RPMI8226 (cell line): ENCODE measurements at regions not wholly inside any gene's neighbourhood (a gene's known extent, or its start where the extent isn't known, plus 50 kb on each side); places are given as distances from the start of the nearest gene placed in this dataset.

Source experiments
- DNase-seq: peaks from one replicate; pipeline ENCODE4 v3.0.0-alpha.2; 2015

DNA sequence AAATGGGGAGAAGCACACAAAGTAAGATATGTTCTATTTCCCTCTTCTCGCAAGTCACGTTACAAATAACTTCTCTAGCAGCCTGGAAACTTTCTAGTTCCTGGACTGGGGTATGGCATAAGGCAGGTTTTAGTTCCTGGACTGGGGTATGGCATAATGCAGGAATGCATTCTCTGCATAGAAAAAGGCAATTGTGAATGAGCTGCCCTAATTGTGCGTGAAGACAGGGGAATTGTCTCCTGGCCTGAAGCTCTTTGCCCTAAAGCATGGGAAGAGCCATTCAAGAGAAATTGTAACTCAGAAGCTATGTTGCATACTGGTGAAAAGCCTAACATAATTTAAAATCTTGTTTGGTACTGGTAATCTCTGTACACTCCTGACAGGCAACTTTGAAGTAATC, 54.3 kb upstream of the CBLB start:
- no peak for DNase-seq

DNA sequence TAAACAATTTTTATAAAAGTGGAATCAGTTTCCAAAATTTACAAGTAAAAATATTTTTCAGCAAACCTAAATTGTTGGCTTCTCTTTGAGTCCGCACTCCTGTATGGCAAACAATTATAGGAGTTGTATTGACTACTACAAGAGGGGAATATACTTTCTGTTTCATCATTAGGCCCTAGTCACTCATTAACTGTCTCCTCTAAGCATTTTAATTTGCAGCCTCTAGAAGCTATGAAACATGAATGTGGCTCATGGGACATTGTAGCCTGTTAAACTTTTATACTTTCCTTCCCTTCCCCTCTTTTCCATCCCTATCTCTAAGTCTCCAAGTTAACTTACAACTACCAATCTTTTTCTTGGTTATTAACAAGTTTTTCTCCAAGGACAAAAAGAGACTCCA, 58.9 kb upstream of the CBLB start:
- no peak for DNase-seq

DNA sequence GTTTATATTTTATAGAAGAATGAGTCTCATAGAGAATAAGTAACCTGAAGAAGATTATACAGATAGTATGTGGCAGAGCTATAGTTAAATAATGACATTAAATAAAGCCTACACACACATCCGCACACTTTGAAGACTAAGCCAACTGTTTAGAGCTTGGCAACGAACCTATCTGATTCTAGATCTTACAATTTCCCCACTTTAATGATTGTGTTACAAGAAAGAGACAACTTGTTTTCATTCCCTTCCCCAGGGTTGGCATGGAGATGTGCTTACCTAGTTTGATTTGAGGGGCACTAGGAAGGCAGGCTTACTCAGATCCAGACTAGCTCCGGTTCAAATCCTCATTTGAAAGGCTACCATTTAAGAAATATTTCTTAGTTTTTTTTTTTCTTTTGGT, 61.9 kb upstream of the CBLB start:
- DNase-seq, result no peak

DNA sequence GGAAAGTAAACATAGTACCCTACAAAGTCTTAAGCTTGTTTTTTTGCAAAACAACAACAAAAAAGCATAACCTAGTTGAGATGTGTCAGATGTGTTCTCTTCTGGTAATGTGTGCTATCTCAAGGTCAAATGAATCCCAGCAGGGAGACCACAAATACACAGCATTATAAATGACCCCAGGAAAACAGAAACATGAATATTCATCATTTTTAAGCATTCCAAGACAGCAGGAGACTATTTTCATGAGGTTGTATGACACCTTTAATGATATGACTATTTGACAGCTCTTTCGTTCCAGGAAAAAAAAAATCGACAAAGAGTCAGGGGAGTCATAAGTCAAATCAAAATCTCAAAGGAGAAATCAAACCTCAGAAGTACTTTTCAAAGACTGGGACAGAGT, 62.7 kb upstream of the CBLB start:
- DNase-seq, result no peak

DNA sequence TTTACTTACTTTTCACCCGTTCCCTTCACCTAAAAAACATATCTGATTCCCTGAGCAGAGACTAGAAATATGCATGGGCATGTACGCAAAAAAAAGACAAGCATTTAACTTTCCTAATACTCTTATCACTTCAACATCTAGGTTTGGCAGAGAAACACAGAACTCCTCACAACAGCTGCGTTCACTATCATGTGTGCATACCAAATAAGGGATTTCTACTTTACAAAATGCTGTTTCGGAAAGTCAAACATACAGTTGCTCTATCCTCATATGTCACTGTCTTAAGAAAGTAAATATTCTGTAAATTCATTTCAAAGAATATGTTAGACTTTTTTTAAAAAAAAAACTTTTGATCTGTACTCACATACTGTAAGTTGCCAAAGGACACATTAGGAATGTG, 65.1 kb upstream of the CBLB start:
- no peak for DNase-seq

DNA sequence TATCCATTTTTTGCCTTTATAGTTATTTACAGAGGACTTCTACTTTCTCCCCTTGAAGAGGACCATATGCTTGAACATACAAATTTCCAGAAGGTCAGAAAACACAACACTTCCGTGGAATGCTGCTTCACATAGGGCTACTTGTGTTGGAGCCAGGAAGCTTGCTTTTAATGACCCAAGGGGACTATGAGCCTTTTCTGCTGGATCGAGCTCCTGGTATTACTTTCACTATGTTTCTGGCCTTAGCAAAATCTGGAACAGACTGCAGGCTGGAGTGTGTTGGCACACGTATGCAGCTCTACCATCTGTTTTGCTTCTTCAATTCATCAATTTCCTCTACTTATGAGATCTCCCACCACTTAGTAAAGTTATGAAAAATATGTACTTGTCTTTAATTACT, 69.3 kb upstream of the CBLB start:
- DNase-seq, result no peak

DNA sequence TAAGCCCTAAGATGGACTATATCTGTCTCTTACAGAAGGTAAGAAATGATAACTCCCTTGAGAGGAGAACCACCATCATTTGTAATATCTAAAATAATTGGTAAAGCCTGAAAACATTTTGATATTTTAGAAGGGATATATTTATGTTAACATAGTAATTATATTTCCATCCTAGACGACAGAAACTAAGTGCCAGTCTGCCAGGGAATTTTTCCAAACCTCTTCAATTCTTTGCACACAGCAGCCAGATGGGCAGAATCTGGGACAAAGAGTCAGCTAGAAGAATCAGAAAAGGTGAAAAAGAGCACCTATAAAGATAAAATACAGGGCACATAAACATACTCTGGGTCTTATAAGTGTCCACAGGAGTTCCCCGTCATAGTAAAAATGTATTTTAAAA, 70.0 kb upstream of the CBLB start:
- DNase-seq, result no peak

DNA sequence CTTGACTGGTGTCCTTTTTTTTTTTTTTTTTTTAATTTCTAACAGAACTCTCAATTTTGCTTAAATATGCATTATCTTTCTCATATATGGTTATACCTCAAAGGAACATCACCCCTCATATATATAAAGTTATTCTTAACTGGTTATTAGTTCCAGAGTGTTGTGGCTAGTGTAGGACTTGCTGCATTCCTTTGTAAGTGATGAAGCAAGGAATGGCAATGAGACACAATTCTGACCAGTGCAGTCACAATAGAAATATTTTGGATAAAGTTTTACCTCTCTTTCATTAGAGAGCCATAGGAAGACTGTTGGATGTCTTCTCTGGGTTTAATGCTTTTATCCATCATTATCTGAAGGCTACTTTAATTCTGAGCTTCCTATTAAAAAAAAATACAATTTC, 75.5 kb upstream of the CBLB start:
- DNase-seq, result no peak

DNA sequence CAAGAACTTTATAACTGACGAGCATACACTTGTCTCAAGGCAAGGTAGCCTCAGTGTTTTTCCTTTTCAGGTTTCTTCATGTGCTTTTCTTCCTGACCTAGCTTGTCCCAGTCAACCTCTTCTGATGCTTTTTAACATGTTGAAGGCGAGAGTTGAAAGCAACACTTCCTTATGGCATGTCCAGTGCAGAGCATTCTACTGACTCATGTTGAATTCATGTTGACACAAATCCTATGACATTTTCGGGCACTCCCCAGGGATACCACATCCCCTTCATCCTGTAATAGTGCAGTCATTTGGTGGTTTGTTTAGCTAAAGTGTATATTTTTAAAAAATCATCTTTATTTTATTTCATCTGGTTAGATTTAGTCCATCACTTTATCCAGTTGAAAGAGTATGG, 75.9 kb upstream of the CBLB start:
- DNase-seq, result no peak

DNA sequence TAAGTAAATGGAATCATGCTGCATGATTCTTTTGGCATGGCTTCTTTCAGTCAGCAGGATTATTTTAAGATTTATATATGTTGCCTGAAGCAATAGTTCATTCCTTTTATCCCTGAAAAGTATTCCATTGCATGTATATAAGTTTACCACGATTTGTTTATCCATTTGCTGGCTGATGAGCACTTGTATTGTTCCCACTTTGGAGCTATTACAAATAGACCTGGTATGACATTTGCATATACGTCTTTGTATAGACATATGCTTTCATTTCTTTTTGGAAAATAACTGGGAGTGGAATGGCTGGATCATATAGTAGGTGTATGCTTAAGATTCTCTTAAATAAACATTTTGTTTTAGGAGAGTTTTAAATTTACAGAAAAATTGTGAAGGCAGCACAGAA, 79.3 kb upstream of the CBLB start:
- no peak for DNase-seq

DNA sequence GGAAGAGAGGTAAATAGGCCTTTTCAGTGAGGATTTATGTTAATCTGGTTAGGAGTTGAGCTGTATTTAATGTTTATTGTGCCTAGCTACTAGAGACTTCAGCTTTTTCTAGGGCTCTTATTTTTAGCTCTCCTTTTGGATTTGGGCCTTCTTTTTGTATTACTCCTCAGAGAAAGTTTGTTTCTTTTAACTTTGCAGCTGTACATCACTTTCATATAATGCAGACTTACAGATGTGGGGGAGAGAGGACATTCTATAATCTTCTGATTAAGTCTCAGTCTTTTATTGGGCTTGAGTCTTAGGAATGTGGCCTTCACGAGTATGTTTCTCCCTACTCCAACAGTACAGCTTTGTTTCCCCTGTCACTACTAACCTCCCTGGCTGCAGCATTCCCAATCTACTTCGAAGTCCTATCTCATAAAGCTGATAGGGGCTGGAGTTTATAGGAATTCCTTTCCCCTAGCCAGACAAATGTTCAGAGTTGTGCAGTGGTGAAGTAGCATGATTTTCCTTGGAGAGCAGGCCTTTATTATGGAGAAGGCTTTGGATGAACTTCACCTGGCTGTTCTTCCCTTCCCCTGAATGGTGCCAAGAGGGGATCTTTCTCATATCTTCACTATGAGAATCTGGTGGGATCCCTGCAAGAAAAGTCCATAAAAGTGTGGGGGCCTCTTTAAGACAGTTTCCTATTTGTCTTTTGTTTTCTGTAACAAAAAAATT, 82.2 kb upstream of the CBLB start:
- DNase-seq, result no peak

DNA sequence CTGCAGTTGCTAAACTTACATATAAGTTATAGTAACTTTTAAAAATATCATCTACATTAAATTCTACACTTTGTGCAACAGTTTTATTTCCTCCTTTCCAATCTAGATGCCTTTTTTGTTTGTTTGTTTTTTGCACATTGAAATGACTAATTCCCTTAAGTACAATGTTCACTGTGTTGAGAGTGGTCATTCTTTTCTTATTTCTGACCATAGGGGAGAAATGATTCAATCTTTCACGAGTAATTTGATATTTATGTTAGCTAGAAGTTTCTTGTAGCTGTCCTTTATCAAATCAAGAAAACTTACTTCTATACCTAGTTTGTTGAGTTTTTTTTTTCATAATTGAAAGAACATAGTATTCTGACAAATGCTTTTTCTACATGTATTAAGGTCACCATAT, 85.0 kb upstream of the CBLB start:
- no peak for DNase-seq

DNA sequence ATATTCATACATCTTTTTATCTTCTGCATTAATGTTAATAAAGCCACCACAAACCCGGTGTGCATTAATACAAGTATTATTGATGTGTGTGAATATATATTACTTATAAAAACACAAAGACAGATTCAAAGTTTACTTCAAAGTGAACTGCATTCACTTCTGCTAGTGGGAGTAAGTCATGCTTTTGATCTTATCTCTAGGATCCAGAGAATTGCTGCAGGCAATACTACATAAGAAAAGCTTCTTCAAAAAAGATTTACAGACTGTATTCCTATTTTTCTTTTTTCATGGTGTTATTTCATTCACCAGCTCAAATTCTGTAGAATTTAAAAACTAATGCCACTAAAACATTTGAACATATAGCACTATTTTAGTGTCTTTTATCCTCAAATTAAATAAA, 87.5 kb upstream of the CBLB start:
- no peak for DNase-seq

DNA sequence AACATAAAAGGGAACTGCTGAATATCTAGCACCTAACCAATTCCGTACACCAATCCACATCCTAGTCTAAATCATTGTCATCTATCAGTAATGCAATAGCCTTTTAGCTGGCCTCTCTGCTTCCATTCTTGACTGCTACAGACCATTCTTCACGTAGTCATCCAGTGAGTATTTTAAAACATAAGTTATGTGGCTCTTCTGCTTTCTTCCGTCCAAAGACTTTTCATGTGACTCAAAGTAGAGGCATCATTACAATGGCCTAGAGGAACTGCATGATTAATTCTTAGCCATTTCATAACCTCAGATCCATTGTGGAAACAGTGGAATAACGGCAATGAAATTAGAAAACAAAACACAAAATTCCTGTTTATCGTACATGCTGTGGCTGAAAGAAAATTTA, 88.9 kb upstream of the CBLB start:
- no peak for DNase-seq

DNA sequence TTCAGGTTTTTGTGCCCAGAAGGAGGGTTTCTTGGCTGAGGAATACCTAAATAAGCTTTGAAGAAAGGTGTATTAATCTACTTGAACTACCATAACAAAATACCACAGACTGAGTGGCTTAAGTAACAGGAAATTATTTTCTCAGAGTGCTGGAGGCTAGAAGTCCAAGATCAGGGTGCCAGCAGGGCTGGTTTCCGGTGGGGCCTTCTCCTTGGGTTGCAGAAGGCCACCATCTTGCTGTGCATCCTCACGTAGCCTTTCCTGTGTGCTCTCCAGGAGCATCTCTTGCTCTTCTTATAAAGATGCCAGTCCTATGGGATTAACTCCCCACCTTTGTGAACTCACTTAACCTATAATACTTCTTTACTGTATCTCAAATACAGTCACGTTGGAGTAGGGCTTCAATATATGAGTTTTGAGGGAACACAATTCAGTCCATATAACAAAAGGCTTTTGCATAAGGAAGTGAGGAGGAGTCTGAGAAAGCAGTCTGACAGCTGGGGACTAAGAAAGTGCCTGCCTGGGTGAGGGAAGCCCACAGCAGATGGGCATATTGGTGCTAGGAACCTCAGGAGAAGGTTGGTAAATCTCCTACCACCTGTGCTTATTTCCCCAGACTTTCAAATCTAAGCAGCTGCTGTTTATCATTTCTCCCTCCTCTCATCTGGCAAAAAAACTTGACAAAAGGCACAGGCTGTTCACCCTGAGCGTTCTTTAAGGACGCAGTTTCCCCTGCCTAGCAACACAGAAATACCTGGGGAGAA, 89.6 kb upstream of the CBLB start:
- no peak for DNase-seq

DNA sequence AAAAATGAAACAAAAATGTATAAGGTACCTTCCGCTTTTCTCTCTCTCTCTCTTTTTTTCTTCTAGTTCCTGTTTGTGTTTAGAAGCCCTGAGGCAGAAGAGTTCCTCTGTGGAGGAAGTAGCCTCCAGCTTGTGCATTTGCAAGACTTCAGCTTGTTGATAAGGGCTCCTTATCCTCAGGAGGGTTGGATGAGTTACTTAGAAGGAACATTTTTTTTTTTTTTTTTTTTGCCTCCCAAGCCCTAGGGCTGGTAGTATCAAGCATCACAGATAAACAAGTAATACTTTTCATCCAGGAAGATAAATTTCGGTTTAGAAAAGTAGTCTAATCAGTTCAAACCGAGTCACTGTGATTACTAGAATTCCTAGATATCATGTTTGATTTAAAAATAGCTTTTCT, 91.0 kb upstream of the CBLB start:
- no peak for DNase-seq

DNA sequence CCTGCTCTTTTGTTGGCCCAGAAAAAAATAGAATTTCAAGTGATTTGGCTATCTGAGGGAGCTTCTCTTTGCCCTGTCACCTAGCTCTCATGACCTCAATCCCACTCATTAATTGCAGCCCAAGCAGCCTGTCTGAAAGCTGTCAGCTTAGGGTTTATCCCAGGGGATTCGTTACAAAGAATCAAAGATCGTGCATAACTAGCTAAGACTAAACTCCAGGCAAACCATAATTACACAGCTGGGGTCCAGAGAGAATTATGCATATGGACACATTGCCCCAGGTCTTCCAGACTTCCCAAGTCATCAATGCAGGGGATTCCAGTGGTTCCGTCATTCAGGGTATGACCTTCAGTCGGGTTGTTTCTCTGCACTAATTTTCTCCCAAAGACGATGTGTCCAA, 91.6 kb upstream of the CBLB start:
- DNase-seq, result no peak

DNA sequence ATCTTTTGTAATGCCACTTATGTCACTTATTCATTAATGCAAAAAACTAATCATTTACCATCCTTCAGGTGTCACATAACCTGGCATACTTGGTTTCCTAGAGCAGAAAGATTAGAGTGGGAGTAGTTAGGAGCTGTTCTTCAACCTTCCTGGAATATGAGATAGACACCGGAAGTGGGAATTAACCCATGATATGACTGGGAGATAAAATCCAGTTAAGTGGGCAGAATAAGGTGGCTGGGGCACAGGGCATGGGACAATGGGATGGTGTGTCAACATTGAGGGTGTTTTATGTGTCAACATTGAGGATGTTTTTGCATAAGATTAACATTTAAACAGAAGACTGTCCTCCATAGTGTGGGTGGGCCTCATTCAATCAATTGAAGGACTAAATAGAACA, 94.3 kb upstream of the CBLB start:
- DNase-seq, result no peak

DNA sequence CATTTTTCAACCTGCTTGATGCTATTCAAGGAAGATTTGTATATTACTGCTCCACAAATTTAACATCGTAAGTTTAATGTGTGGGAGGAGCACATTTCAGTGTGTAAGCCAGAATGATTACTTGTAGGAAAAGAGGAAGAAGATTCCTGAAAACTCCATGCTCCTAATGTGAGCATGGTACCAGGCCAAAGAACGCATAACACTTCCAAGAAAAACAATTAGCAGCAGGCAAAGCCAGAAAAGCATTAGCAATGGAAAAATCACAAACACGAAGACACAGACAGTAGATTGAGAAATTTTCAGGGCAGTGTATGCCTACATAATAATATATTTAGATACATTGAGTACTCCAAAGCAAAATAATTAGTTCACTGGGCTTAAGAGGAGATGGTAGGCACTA, 96.6 kb upstream of the CBLB start:
- DNase-seq, result no peak

DNA sequence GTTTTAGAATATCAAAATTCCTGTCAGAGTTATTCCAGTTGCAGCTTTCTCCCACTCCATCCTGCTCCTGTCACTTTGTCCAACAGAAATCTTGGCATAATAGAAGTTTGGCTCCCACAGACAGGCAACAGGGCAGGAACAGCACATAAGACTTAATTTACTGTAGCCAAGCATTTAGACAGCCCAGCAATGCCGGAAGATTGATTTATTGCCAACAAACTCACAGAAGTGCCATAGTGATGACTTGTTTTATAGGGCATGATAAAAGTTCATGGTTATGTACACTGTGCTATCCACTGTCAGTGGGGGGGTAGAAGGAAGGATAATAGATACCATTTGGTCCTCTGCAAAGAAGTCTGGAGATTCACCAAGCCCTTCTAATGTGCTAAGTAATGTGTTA, 98.3 kb upstream of the CBLB start:
- no peak for DNase-seq

DNA sequence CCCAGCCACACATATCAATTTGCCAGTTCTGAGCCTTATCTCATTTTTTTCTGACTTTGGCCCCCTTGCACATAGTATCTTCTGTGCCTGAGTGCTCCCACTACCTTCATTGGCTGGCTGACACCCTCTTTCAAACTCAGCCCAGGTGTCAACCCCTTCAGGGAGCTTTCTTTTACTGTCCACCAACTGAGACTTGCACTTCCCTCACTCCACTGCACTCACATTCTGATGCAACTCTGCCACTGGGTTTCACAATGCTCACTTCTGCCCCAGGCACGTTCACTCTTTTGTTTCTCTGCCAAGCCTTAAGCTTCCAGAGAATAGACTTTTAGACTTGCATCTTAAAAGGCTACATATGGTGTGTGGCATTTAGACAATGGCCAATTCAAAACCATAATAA, 101.5 kb upstream of the CBLB start:
- no peak for DNase-seq

DNA sequence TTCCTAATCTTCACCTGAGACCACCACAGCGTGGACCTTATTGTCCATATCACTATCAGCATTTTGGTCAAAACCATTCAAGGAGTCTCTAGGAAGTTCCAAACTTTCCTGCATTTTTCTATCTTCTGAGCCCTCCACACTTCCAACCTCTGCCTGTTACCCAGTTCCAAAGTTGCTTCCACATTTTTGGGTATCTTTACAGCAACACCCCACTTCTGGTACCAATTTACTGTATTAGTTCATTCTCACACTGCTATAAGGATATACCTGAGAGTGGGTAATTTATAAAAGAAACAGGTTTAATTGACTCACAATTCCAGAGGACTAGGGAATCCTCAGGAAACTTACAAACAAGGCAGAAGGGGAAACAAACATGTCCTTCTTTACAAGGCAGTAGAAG, 103.3 kb upstream of the CBLB start:
- DNase-seq, result no peak

DNA sequence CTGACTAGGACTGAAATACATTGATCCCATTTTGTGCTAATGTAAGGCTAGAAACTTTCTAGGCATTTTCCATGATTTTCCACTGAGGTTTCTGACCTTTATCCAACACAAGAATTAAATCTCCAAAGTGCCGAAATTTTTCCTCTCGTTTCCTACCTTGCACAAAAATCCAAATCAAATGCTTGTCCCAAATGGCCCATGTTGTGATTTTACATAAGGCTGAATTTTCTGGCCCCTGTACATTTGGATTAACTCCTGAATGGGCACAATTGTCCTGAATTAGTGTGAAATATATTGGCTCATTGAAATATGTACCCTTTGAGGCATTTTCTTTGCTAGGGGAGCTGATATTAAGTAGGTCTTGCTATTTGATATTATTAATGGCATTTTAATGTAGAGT, 105.6 kb upstream of the CBLB start:
- no peak for DNase-seq

DNA sequence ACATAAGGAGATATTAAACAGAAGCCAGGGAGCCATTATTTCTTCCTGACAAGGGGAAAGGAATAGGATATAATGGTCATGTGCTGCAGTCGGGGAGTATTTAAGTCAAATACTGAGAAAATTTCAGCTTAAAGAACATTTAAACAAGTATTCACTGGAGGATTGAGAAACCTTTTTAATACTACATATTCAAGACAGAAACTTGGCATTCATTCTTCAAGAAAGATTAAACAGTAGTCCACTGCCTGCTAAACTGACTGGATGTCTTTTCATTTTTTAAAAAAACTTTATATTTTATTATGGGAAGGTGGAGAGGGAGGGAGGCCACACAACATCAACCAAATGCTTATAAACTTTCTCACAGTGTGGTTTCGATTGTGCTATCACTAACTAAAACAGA, 107.4 kb upstream of the CBLB start:
- DNase-seq, result no peak

DNA sequence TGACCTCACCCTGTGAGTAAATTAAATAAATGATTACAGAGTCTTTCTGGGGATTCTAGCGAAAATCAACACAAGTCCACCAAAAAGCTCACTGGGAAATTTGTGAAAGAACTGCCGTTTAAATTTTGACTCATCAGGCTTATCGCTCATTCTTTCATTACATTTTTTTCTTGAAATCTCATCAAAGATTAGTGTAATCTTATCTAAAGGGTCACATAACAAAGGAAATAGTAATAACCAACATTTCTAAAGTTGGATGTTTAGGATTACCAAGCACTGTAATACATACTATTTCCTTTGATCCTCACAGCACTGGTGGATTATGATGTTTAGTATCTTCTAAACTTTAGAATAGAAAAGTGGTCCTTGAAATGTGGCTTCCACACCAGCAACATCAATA, 111.1 kb upstream of the CBLB start:
- DNase-seq, result no peak
